A549 (cell line): ENCODE measurements at regions not wholly inside any gene's neighbourhood (a gene's known extent, or its start where the extent isn't known, plus 50 kb on each side); places are given as distances from the start of the nearest gene placed in this dataset.

Source experiments
- BHLHE40 ChIP-seq: IDR thresholded peaks from 2 replicates; pipeline ENCODE4 v1.6.1; 2012; ENCODE audit warnings: low read depth, low read length, inconsistent platforms
- EP300 ChIP-seq, 2 experiments: fragments of >200 bp; sonication (Bioruptor Twin); formaldehyde crosslinking; IDR thresholded peaks; 2 replicates in 1 of 2; 3 replicates in 1 of 2; pipeline ENCODE4 v1.6.1; 2016 to 2017
- JUN ChIP-seq, 2 experiments: fragments of >200 bp; sonication (Bioruptor Twin); formaldehyde crosslinking; IDR thresholded peaks; 2 replicates in 1 of 2; 3 replicates in 1 of 2; pipeline ENCODE4 v1.6.1; 2016 to 2017
- KDM1A ChIP-seq: fragments of 200-600 bp; sonication (generic); IDR thresholded peaks from 2 replicates; pipeline ENCODE4 v1.6.1; 2016; ENCODE audit warnings: low read depth, mild to moderate bottlenecking
- NFE2L2 ChIP-seq: fragments of 150-350 bp; conservative IDR thresholded peaks from 2 replicates; pipeline ENCODE4 v1.6.1; 2014; ENCODE audit warnings: low read length
- PBX3 ChIP-seq: IDR thresholded peaks from 2 replicates; pipeline ENCODE4 v1.6.1; 2012
- POLR2A ChIP-seq: IDR thresholded peaks from 2 replicates; pipeline ENCODE4 v1.6.1; 2012; ENCODE audit warnings: mild to moderate bottlenecking, low read length
- ZNF302 ChIP-seq: fragments of 250-450 bp; sonication (Bioruptor Pico); IDR thresholded peaks from 2 replicates; pipeline ENCODE4 v1.9.0; 2021; ENCODE audit warnings: inconsistent platforms, mild to moderate bottlenecking, moderate library complexity
- TF ChIP-seq, protein P1 (sequence below): fragments of 200-600 bp; sonication (generic); IDR thresholded peaks from 2 replicates; pipeline ENCODE4 v1.6.1; 2016; ENCODE audit warnings: antibody characterized with exemption, mild to moderate bottlenecking, moderate library complexity
- TF ChIP-seq, protein P2 (sequence below): fragments of >200 bp; sonication (Bioruptor Twin); formaldehyde crosslinking; IDR thresholded peaks from 3 replicates; pipeline ENCODE4 v1.5.1; 2016

DNA sequence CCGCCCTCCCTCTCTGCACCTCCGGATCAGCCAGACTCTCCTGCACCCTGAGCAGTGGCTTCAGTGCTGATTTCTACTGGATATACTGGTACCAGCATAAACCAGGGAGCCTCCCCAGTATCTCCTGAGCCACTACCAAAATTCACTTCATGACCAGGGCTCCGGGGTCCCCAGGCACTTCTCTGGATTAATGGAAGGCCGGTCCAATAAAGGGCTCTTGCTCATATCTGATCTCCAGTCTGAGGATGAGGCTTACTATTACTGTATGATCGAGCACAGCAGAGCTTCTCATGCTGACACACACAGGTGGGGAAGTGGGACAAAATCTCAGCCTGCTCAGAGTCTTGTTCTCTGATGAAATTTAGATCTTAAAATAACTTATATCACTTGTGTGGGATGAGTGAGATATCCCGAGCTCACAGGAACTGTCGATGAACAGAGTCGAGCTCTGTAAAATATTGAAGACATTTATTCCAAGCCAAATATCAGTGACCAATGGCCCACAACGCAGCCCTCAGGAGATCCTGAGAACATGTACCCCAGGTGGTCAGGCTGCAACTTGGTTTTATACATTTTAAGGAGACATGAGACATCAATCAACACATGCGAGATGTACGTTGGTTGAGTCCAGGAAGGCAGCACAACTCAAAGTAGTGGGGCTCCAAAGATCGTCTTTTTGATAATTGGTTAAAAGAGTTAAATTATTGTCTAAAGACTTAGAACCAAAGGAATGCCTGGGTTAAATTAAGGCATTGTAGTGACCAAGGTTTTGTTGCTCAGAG lies 93.0 kb upstream of the TOP3B start:
- TF ChIP-seq, protein P1, sequence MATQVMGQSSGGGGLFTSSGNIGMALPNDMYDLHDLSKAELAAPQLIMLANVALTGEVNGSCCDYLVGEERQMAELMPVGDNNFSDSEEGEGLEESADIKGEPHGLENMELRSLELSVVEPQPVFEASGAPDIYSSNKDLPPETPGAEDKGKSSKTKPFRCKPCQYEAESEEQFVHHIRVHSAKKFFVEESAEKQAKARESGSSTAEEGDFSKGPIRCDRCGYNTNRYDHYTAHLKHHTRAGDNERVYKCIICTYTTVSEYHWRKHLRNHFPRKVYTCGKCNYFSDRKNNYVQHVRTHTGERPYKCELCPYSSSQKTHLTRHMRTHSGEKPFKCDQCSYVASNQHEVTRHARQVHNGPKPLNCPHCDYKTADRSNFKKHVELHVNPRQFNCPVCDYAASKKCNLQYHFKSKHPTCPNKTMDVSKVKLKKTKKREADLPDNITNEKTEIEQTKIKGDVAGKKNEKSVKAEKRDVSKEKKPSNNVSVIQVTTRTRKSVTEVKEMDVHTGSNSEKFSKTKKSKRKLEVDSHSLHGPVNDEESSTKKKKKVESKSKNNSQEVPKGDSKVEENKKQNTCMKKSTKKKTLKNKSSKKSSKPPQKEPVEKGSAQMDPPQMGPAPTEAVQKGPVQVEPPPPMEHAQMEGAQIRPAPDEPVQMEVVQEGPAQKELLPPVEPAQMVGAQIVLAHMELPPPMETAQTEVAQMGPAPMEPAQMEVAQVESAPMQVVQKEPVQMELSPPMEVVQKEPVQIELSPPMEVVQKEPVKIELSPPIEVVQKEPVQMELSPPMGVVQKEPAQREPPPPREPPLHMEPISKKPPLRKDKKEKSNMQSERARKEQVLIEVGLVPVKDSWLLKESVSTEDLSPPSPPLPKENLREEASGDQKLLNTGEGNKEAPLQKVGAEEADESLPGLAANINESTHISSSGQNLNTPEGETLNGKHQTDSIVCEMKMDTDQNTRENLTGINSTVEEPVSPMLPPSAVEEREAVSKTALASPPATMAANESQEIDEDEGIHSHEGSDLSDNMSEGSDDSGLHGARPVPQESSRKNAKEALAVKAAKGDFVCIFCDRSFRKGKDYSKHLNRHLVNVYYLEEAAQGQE, result no peak
- TF ChIP-seq, protein P2, sequence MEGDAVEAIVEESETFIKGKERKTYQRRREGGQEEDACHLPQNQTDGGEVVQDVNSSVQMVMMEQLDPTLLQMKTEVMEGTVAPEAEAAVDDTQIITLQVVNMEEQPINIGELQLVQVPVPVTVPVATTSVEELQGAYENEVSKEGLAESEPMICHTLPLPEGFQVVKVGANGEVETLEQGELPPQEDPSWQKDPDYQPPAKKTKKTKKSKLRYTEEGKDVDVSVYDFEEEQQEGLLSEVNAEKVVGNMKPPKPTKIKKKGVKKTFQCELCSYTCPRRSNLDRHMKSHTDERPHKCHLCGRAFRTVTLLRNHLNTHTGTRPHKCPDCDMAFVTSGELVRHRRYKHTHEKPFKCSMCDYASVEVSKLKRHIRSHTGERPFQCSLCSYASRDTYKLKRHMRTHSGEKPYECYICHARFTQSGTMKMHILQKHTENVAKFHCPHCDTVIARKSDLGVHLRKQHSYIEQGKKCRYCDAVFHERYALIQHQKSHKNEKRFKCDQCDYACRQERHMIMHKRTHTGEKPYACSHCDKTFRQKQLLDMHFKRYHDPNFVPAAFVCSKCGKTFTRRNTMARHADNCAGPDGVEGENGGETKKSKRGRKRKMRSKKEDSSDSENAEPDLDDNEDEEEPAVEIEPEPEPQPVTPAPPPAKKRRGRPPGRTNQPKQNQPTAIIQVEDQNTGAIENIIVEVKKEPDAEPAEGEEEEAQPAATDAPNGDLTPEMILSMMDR, result no peak
- no peak for TF ChIP-seq EP300 (IDR thresholded peaks at IDR 0.05)
- no peak for TF ChIP-seq POLR2A
- no peak for TF ChIP-seq BHLHE40
- TF ChIP-seq KDM1A, result no peak
- TF ChIP-seq PBX3, result no peak
- TF ChIP-seq JUN (IDR thresholded peaks at IDR 0.05), result no peak
- TF ChIP-seq NFE2L2, result no peak
- no peak for TF ChIP-seq ZNF302 (CRISPR knock-in tag)
